Neural progenitor cell (in vitro differentiated cells): ENCODE measurements at regions not wholly inside any gene's neighbourhood (a gene's known extent, or its start where the extent isn't known, plus 50 kb on each side); places are given as distances from the start of the nearest gene placed in this dataset.

ENCODE experiments used
- EZH2 ChIP-seq: fragments of 200-600 bp; sonication (generic); IDR thresholded peaks from 2 replicates; pipeline ENCODE4 v1.6.1; 2017; ENCODE audit warnings: antibody characterized with exemption, mild to moderate bottlenecking, moderate library complexity
- EZH2phosphoT487 ChIP-seq: fragments of 200-600 bp; sonication (generic); IDR thresholded peaks from 2 replicates; pipeline ENCODE4 v1.6.1; 2017; ENCODE audit warnings: antibody characterized with exemption
- TF ChIP-seq, protein P1 (sequence below): fragments of 200-600 bp; sonication (generic); IDR thresholded peaks from 2 replicates; pipeline ENCODE4 v1.5.1; 2017; ENCODE audit warnings: antibody characterized with exemption, mild to moderate bottlenecking

DNA sequence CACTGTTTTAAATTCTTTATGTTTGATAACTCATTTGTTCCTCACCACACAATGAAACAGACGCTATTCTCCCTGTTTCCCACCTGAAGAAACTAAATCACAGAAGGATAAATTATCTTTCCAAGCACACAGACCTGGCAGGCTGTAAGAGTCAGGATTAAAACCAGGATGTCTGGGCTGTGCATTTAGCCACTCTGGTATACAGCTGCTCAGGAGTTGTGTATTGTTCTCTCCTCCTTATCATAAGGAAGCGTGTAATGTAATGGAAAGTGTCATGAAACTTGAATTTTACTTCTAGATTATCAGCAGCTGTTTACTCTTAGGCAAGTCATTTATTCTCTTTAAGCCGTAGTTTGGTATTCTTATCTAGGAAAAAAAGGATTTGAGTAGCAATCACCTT lies 154.8 kb upstream of the LRIG3 start:
- TF ChIP-seq EZH2 (no peak), EZH2phosphoT487 (no peak)
- TF ChIP-seq, protein P1, sequence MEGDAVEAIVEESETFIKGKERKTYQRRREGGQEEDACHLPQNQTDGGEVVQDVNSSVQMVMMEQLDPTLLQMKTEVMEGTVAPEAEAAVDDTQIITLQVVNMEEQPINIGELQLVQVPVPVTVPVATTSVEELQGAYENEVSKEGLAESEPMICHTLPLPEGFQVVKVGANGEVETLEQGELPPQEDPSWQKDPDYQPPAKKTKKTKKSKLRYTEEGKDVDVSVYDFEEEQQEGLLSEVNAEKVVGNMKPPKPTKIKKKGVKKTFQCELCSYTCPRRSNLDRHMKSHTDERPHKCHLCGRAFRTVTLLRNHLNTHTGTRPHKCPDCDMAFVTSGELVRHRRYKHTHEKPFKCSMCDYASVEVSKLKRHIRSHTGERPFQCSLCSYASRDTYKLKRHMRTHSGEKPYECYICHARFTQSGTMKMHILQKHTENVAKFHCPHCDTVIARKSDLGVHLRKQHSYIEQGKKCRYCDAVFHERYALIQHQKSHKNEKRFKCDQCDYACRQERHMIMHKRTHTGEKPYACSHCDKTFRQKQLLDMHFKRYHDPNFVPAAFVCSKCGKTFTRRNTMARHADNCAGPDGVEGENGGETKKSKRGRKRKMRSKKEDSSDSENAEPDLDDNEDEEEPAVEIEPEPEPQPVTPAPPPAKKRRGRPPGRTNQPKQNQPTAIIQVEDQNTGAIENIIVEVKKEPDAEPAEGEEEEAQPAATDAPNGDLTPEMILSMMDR, result no peak
